ENCODE measurements at regions not wholly inside any gene's neighbourhood (a gene's known extent, or its start where the extent isn't known, plus 50 kb on each side); places are given as distances from the start of the nearest gene placed in this dataset.
"Not testable (repeated sequence)": the region's sequence is repeated elsewhere in the genome, so short reads cannot be mapped to it uniquely, and the experiment has no call there.

- not testable (repeated sequence) for H3K4me1 ChIP-seq (ENCODE audit: control insufficient read depth in 4 of 4, insufficient read depth in 4 of 4, low read length in 3 of 4); H3K36me3 ChIP-seq (ENCODE audit: control insufficient read depth in 4 of 4, insufficient read depth in 3 of 4, low read depth in 1 of 4, low read length in 3 of 4); H3K4me3 ChIP-seq (ENCODE audit: low read depth in 1 of 3, low read length in 3 of 3); DNase-seq (ENCODE audit: low spot score); H3K27me3 ChIP-seq (ENCODE audit: control insufficient read depth in 4 of 4, insufficient read depth in 4 of 4, low read length in 3 of 4); H3K27ac ChIP-seq (ENCODE audit: low read depth in 1 of 2, low read length in 2 of 2); H3K9me3 ChIP-seq (ENCODE audit: control insufficient read depth in 4 of 4, low read length in 3 of 4); H3K9ac ChIP-seq (ENCODE audit: low read depth in 1 of 2, low read length in 2 of 2)
- 81% methylated on average over 3 of the region's 3 CpGs for WGBS
Measured at GRCh38 chr6:112448786-112449185, 101.7 kb downstream of the RFPL4B start.

- no peaks in the 10 kb centered on the region for H3K4me1 ChIP-seq (ENCODE audit: control insufficient read depth in 4 of 4, insufficient read depth in 4 of 4, low read length in 3 of 4)
- H3K4me3 ChIP-seq (ENCODE audit: low read depth in 1 of 3, low read length in 3 of 3): no peak overlapping the region
- no peaks in the 10 kb centered on the region for H3K27me3 ChIP-seq (ENCODE audit: control insufficient read depth in 4 of 4, insufficient read depth in 4 of 4, low read length in 3 of 4)
- TF ChIP-seq GABPA (IDR thresholded peaks at IDR 0.05 in 1 of 2, conservative IDR thresholded peaks at IDR 0.05 in 1 of 2) (no peak), RAD21 (IDR thresholded peaks at IDR 0.05) (no peak), ZBTB33 (IDR thresholded peaks at IDR 0.05) (no peak), TAF1 (conservative IDR thresholded peaks at IDR 0.05) (no peak), ATF3 (IDR thresholded peaks at IDR 0.05) (no peak), JUND (IDR thresholded peaks at IDR 0.05) (no peak), CTCF (IDR thresholded peaks at IDR 0.05; ENCODE audit: low read depth, low read length, missing input control) (no peak), RXRA (IDR thresholded peaks at IDR 0.05) (no peak), HNF4A (conservative IDR thresholded peaks at IDR 0.05) (no peak), YY1 (IDR thresholded peaks at IDR 0.05) (no peak), REST (IDR thresholded peaks at IDR 0.05) (no peak), EGR1 (IDR thresholded peaks at IDR 0.05; ENCODE audit: low read depth in 2 of 2) (no peak), HNF4G (IDR thresholded peaks at IDR 0.05) (no peak), FOXA1 (IDR thresholded peaks at IDR 0.05) (no peak), MAX (IDR thresholded peaks at IDR 0.05) (no peak)
- no peaks in the 10 kb centered on the region for H3K9me3 ChIP-seq (ENCODE audit: control insufficient read depth in 4 of 4, low read length in 3 of 4)
- H3K36me3 ChIP-seq (ENCODE audit: control insufficient read depth in 4 of 4, insufficient read depth in 3 of 4, low read depth in 1 of 4, low read length in 3 of 4): no peaks in the 10 kb centered on the region
- no peak overlapping the region for H3K9ac ChIP-seq (ENCODE audit: low read depth in 1 of 2, low read length in 2 of 2)
- no peak for DNase-seq (ENCODE audit: low spot score)
- H3K27ac ChIP-seq (ENCODE audit: low read depth in 1 of 2, low read length in 2 of 2): no peak overlapping the region
Measured at GRCh38 chr6:112450663-112451062, 103.5 kb downstream of the RFPL4B start.
